ENCODE measurements at regions not wholly inside any gene's neighbourhood (a gene's known extent, or its start where the extent isn't known, plus 50 kb on each side); places are given as distances from the start of the nearest gene placed in this dataset.

DNA sequence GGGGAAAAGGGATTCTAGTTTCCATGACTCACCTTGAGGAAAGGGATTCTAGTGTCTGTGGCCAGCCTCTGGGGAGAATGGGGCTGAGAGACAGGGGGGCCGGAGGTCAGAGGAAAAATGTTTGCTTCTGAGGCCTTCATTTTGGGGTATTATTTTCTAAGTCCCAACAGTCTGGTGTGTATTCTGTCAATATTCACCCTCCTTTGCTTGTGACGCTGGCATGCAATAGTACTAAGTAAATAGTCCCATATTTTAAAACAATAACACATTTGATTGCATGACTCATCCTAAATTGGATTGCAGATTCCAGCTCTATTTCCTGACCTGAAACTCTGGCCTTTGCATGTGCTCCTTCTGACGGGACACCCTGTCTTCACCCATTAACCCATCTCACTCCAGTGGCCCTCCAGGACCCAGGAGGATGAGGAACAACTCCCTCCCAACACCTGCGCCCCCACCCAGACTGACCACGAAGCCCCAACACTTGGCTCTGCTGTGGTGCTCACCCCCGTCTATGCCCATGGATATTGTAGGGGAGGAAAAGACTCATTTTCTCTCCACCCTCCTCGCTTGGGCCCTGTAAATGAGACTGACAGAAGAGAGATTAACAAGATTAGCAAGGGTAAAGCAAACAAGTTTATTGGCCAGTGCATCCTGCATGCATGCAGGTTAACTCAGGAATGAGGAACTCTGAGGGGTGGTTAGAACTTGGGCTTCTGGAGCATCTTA is 495.6 kb upstream of the KLF6 start:
- no peak for DNase-seq (ENCODE audit: low spot score)
- no peaks in the 10 kb centered on the region for H3K27me3 ChIP-seq (ENCODE audit: control insufficient read depth in 4 of 4, insufficient read depth in 4 of 4, low read length in 3 of 4)
- H3K4me1 ChIP-seq (ENCODE audit: control insufficient read depth in 4 of 4, insufficient read depth in 4 of 4, low read length in 3 of 4): no peaks in the 10 kb centered on the region
- H3K9ac ChIP-seq (ENCODE audit: low read depth in 1 of 2, low read length in 2 of 2): no peak overlapping the region
- H3K36me3 ChIP-seq (ENCODE audit: control insufficient read depth in 4 of 4, insufficient read depth in 3 of 4, low read depth in 1 of 4, low read length in 3 of 4): no peaks in the 10 kb centered on the region
- WGBS: 79% methylated on average over 7 of the region's 7 CpGs
- no peaks in the 10 kb centered on the region for H3K9me3 ChIP-seq (ENCODE audit: control insufficient read depth in 4 of 4, low read length in 3 of 4)
- TF ChIP-seq EGR1 (IDR thresholded peaks at IDR 0.05; ENCODE audit: low read depth in 2 of 2): no peak
- peak in 1 of 2 donors; percentile 32 for TF ChIP-seq JUND (IDR thresholded peaks at IDR 0.05)
- H3K27ac ChIP-seq (ENCODE audit: low read depth in 1 of 2, low read length in 2 of 2): no peak overlapping the region
- H3K4me3 ChIP-seq (ENCODE audit: low read depth in 1 of 3, low read length in 3 of 3): no peak overlapping the region

DNA sequence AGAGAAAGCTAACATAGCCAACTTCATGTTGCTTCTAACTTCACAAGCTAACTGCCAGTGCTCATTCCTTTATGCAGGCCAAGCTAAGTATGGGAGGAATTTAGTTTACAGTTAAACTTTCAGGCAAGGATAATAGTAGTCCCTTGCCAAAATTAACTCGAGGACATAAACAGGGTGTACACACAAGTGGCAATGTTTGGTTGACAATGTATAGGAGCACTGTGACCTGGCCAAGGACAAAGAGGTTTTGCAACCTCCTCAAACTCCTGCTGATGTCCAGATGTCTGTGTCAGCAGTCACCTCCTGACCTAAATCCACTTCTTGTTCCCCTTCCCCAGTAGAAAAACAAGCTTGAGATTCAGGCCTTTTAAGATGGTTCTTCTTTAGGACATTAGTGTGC is 494.6 kb upstream of the KLF6 start:
- DNase-seq (ENCODE audit: low spot score): no peak
- no peak overlapping the region for H3K27ac ChIP-seq (ENCODE audit: low read depth in 1 of 2, low read length in 2 of 2)
- no peak overlapping the region for H3K9ac ChIP-seq (ENCODE audit: low read depth in 1 of 2, low read length in 2 of 2)
- WGBS: 19% methylated on average over 1 of the region's 1 CpG
- no peak overlapping the region for H3K4me3 ChIP-seq (ENCODE audit: low read depth in 1 of 3, low read length in 3 of 3)
- no peaks in the 10 kb centered on the region for H3K36me3 ChIP-seq (ENCODE audit: control insufficient read depth in 4 of 4, insufficient read depth in 3 of 4, low read depth in 1 of 4, low read length in 3 of 4)
- no peaks in the 10 kb centered on the region for H3K4me1 ChIP-seq (ENCODE audit: control insufficient read depth in 4 of 4, insufficient read depth in 4 of 4, low read length in 3 of 4)
- H3K9me3 ChIP-seq (ENCODE audit: control insufficient read depth in 4 of 4, low read length in 3 of 4): no peaks in the 10 kb centered on the region
- H3K27me3 ChIP-seq (ENCODE audit: control insufficient read depth in 4 of 4, insufficient read depth in 4 of 4, low read length in 3 of 4): no peaks in the 10 kb centered on the region
- no peak for TF ChIP-seq HNF4G (IDR thresholded peaks at IDR 0.05)
- TF ChIP-seq FOXA1 (IDR thresholded peaks at IDR 0.05): no peak
- TF ChIP-seq, protein P1, sequence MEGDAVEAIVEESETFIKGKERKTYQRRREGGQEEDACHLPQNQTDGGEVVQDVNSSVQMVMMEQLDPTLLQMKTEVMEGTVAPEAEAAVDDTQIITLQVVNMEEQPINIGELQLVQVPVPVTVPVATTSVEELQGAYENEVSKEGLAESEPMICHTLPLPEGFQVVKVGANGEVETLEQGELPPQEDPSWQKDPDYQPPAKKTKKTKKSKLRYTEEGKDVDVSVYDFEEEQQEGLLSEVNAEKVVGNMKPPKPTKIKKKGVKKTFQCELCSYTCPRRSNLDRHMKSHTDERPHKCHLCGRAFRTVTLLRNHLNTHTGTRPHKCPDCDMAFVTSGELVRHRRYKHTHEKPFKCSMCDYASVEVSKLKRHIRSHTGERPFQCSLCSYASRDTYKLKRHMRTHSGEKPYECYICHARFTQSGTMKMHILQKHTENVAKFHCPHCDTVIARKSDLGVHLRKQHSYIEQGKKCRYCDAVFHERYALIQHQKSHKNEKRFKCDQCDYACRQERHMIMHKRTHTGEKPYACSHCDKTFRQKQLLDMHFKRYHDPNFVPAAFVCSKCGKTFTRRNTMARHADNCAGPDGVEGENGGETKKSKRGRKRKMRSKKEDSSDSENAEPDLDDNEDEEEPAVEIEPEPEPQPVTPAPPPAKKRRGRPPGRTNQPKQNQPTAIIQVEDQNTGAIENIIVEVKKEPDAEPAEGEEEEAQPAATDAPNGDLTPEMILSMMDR (IDR thresholded peaks at IDR 0.05; ENCODE audit: low read depth, low read length, missing input control): no peak
- TF ChIP-seq MAX (IDR thresholded peaks at IDR 0.05): peak; percentile 11
- TF ChIP-seq JUND (IDR thresholded peaks at IDR 0.05): no peak
- TF ChIP-seq YY1 (IDR thresholded peaks at IDR 0.05): peak; percentile 16
- no peak for TF ChIP-seq HNF4A (conservative IDR thresholded peaks at IDR 0.05)
- no peak for TF ChIP-seq EGR1 (IDR thresholded peaks at IDR 0.05; ENCODE audit: low read depth in 2 of 2)
- peak in 1 of 2 donors; percentile 10 for TF ChIP-seq RAD21 (IDR thresholded peaks at IDR 0.05)

- no peak for DNase-seq (ENCODE audit: low spot score)
- Histone ChIP-seq H3K27me3 (ENCODE audit: control insufficient read depth in 4 of 4, insufficient read depth in 4 of 4, low read length in 3 of 4) (no peaks in the 10 kb centered on the region), H3K27ac (ENCODE audit: low read depth in 1 of 2, low read length in 2 of 2) (no peak overlapping the region), H3K9me3 (ENCODE audit: control insufficient read depth in 4 of 4, low read length in 3 of 4) (no peaks in the 10 kb centered on the region), H3K9ac (ENCODE audit: low read depth in 1 of 2, low read length in 2 of 2) (no peak overlapping the region), H3K4me3 (ENCODE audit: low read depth in 1 of 3, low read length in 3 of 3) (no peak overlapping the region), H3K4me1 (ENCODE audit: control insufficient read depth in 4 of 4, insufficient read depth in 4 of 4, low read length in 3 of 4) (no peaks in the 10 kb centered on the region), H3K36me3 (ENCODE audit: control insufficient read depth in 4 of 4, insufficient read depth in 3 of 4, low read depth in 1 of 4, low read length in 3 of 4) (no peaks in the 10 kb centered on the region)
- TF ChIP-seq, protein P1 (IDR thresholded peaks at IDR 0.05; ENCODE audit: low read depth, low read length, missing input control): no peak
- TF ChIP-seq HNF4A (conservative IDR thresholded peaks at IDR 0.05): no peak
- no peak for TF ChIP-seq GABPA (IDR thresholded peaks at IDR 0.05 in 1 of 2, conservative IDR thresholded peaks at IDR 0.05 in 1 of 2)
- no peak for TF ChIP-seq REST (IDR thresholded peaks at IDR 0.05)
- TF ChIP-seq MAX (IDR thresholded peaks at IDR 0.05): no peak
- TF ChIP-seq ZBTB33 (IDR thresholded peaks at IDR 0.05): no peak
- TF ChIP-seq FOXA1 (IDR thresholded peaks at IDR 0.05): no peak
- no peak for TF ChIP-seq HNF4G (IDR thresholded peaks at IDR 0.05)
- TF ChIP-seq SP1 (IDR thresholded peaks at IDR 0.05): no peak
- no peak for TF ChIP-seq TAF1 (conservative IDR thresholded peaks at IDR 0.05)
- TF ChIP-seq ATF3 (IDR thresholded peaks at IDR 0.05): no peak
- TF ChIP-seq YY1 (IDR thresholded peaks at IDR 0.05): no peak
- WGBS: 93% methylated on average over 4 of the region's 4 CpGs
Measured at GRCh38 chr10:4278186-4278585, 493.2 kb upstream of the KLF6 start.

Measured in liver (tissue), 8 donors.